Stimulated activated CD4-positive, alpha-beta T cell treated with anti-CD3 and anti-CD28 coated beads, Interleukin-4, amount 100 ng/mL, for 24 hours (primary cell): ENCODE measurements at regions not wholly inside any gene's neighbourhood (a gene's known extent, or its start where the extent isn't known, plus 50 kb on each side); places are given as distances from the start of the nearest gene placed in this dataset.
"Not testable (repeated sequence)": the region's sequence is repeated elsewhere in the genome, so short reads cannot be mapped to it uniquely, and the experiment has no call there.

Source experiments
- DNase-seq: peaks from one replicate; pipeline ENCODE4 v3.0.0-alpha.2; 2020

DNA sequence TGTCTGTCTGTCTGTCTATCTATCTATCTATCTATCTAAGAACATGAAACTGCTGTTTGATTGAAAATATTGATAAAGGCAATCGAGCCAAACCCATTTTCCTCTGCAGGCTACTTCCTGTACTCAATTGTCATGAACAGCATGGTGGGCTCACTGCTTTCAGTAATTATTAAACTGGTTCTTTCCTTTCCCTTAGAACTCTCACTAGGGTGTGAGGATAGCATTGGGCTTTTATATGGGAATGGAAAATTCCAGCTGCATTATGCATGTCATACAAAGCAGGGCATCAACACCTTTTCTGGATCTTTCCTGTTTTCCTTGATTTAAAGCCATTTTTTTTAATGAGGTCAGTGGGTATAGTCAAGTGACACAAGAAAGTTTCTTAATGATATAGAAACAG lies 161.0 kb upstream of the SYNCRIP start:
- DNase-seq: no peak

DNA sequence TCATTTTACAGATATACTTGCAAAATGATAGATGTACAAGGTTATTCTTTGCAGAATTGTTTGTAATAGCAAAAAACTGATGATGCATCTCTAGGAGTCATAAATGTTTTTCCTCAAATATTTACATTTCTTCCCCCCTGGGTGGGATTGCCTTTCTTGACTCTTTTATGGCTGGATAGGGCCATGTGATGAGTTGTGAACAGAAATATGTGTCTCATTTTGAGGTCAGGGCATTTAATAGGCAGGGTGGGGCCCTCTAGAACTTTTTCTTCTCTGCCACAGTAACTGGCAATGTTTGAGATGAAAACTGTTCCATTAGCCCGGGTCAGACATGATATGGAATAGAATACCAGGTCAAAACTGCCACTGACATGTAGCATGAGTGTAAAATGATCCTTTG lies 159.5 kb upstream of the SYNCRIP start:
- DNase-seq: no peak

DNA sequence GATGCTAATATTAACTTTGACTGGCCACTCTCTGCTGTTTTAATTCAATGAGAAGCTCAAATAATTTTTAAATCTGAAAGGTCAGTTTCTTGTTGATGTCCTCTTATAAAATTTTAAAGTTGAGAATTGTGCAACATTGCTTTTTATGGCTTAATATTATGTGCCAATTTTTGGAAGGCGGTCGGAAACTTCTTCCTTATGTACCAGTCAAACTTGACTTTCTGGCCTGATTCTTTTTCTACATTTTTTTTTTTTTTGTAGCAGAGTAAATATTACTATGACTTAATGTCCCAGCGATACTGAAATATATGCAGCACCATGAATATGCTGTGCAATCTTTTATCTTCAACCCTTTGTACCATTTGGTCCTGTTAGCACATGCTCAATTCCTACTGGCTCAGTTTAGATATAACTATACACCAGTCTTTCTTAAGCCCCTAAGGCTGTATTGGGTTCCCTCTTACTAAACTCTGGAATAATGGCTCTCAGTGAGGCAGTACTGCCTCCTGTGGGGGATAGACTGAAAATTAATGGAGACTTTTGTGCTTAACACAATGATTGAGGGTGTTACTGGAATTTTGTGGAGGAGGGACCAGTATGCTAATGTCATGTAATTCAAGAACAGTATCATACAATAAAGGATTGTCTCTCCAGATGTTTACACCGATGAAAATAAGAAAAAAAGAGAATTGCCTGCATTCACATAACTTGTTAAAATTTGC lies 156.4 kb upstream of the SYNCRIP start:
- no peak for DNase-seq

DNA sequence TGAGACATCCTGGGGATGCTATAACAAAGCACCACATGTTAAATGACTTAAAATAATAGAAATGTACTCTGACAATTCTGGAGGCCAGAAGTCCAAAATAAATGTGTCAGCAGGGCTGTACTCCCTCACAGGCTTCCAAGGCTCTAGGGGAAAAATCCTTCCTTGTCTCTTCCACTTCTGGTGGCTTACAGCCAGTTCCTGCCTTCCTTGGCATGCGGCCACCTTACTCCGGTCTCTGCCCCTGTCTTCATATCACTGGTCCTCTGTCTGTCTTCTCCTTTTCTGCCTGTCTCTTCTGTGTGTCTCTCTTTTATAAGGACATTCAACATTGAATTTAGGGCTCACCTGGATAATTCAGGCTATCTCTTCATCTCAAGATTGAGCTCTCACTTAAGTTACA lies 155.3 kb upstream of the SYNCRIP start:
- no peak for DNase-seq

DNA sequence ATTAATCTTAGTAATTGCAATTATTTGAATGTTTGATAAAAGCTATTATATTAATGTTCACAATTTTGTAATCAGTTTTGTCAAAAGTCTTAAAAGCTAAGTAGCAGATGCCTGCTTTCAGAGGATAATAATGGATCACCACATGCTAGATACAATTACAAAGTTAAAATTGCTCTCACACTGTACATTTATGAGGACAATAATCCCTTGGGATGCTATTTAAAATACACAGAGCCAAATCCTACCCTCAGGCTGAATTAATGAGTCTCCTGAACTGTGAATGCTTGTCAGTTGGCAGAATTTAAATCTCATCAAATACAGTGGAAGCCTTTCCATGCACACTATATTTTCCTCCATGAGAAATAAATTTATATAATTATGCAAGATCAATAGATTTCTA lies 153.3 kb upstream of the SYNCRIP start:
- DNase-seq: no peak

DNA sequence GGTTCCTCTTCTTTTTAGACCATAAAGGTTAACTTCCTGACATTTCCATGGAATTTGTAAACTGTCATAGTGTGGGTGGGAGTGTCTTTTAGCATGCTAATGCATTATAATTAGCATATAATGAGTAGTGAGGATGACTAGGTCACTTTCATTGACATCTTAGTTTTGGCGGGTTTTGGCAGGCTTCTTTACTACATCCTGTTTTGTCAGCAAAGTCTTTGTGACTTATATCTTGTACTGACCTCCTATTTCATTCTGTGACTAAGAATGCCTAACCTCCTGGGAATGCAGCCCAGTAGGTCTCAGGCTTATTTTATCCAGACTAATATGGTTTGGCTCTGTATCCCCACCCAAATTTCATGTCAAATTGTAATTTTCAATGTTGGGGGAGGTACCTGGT lies 149.6 kb upstream of the SYNCRIP start:
- no peak for DNase-seq

DNA sequence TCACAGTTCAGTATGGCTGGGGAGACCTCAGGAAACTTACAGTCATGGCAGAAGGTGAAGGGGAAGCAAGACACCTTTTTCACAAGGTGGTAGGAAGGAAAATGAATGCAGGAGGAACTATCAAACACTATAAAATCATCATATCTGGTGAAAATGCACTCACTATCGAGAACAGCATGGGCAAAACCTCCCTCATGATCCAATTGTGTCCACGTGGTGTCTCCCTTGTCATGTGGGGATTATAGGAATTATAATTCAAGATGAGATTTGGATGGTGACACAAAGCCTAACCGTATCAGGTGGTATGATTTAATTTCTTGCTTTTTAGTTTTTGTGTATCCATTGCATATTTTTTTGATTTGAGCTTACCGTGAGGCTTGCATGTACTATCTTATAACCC lies 133.2 kb upstream of the SYNCRIP start:
- no peak for DNase-seq

DNA sequence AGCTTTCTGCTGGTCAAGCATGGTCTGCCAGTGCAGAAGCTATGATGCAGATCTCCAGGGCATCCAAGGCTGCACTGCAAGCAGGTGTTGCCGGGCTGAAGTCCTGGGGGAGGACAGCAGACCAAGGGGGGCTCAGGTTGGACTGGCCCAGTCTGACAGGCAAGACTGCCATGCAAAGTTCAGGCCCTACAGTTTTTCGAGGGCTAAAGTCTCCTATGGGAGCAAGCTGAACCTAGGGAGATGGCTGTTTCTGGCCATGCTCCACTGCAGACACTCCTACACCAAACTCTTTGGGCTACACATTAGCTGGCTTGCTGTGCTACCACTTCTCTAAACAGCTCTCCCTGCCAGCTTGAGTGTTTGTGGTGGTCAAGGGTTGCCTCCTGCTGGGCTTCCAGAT lies 130.0 kb upstream of the SYNCRIP start:
- DNase-seq: no peak

DNA sequence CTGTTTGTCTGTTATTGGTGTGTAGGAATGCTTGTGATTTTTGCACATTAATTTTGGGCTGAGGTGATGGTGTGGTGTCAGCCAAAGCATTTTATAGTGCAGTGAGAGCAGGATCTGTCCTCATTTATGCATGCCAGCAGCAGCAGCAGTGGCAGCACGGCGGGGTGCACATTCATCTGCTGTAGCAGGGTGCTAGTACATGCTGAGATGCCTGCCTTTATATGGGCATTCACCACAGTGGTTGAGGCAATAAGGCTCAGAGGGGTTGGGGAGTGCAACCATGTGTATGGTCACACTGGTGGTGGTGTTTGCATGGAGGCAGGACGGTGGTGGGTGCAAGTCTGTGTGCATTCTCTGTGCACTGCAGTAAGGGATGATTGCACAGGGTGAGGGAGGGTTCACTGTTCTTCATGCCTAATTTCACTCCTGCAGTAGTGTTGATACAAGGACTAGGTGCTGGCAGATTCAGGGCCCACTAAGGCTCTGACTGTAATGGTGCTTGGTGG lies 129.3 kb upstream of the SYNCRIP start:
- no peak for DNase-seq

DNA sequence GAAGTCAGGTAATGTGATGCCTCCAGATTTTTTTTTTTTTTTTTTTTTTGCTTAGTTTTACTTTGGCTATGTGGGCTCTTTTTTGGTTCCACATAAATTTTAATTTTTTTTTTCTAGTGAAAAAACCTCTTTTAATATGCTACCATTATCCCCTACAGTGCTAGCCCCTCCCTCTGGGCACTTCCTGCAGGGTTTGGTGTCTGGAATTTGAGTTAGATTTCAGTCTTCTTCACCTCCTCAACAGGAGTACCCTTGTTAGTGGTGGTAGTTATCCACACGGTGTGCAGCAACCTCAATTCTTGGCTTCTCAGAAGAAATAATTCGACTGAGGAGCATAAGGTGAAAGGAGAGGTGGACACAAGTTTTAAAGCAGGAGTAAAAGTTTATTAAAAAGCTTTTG lies 128.8 kb upstream of the SYNCRIP start:
- no peak for DNase-seq

DNA sequence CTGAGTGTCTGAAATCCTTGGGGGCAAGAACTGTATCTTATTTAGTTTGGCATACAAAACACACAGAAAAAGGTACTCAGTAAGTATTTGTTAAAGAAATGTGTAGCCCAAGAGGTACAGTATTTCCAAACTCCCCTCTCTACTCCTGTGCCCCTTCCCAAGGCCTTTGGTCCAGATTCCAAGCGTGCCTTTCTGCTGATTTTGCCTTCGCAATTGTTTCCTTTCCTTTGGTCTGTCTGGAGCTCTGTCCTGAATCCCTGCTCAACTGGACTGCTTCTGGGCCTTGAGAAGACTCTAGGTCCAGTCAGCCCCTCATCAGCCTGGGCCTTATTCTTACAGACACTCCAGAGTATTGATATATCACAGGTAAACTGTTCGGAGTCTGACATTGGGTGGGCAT lies 122.2 kb upstream of the SYNCRIP start:
- DNase-seq: no peak

DNA sequence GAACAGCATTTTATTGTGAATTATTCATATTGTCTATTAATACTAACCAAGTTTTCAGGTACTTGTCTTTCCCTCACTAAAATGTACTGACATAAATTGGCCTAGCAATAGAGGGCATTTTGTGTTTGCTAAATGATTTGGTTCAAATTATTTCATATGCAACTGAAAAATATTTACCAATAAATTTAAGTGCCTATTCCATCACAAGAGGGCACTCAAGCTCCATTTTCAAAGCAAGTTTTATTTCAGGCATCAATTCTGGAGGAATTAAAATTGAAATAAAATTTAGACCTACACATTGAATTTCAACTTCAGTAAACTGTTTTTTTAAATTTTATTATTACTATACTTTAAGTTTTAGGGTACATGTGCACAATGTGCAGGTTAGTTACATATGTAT lies 114.3 kb upstream of the SYNCRIP start:
- DNase-seq: no peak

DNA sequence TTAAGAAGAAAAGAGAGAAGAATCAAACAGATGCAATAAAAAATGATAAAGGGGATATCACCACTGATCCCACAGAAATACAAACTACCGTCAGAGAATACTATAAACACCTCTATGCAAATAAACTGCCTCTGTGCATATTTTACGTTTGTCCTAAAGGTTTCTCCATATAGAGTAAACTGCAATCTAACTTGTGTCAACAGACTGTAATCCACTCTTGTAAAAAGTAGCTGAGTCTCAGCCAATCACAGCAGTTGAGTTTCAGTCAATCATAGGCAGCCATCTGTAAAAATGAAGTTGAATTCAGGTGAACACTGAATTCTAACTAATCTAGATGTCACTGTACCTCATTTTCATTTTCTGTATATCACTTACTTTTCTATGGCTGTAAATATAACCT lies 112.2 kb upstream of the SYNCRIP start:
- DNase-seq: no peak

DNA sequence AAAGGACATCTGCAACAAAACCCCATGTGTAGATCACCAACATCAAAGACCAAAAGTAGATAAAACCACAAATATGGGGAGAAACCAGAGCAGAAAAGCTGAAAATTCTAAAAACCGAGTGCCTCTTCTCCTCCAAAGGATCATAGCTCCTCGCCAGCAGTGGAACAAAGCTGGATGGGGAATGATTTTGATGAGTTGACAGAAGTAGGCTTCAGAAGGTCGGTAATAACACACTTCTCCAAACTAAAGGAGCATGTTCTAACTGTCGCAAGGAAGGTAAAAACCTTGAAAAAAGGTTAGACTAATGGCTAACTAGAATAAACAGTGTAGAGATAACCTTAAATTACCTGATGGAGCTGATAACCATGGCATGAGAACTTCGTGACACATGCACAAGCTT lies 109.9 kb upstream of the SYNCRIP start:
- DNase-seq: no peak

DNA sequence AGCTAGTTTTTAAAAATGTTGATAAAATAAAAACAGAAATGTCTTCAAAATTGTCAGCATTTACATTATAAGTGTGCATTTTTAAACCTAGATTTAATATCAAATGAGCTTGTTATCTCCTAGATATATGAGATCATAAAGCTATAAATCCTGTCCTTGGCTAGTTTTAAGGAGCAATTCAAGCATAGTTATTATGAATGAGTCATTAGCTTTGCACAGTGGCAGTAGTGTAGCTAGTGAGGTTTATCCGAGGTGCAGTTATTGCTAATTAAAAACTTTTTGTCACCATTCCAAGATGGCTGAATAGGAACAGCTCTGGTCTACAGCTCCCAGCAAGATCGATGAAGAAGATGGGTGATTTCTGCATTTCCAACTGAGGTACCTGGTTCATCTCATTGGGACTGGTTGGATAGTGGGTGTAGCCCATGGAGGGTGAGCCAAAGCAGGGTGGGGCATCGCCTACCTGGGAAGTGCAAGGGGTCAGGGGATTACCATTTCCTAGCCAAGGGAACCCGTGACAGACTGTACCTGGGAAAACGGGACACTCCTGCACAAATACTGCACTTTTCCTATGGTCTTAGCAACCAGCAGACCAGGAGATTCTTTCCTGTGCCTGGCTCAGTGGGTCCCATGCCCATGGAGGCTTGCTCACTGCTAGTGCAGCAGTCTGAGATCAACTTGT lies 108.8 kb upstream of the SYNCRIP start:
- DNase-seq: no peak

DNA sequence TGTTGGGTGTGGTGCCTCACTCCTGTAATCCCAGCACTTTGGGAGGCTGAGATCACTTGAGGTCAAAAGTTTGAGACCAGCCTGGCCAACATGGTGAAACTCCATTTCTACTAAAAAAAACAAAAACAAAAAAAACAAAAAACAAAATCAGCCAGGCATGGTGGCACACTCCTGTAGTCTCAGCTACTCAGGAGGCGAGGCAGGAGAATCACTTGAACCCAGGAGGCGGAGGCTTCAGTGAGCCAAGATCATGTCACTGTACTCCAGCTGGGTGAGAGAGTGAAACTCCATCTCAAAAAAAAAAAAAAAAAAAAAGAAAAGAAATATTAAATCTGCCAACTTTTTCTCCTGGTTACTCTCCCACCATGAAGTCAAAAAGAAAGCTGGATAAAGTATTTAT lies 107.5 kb upstream of the SYNCRIP start:
- DNase-seq: not testable (repeated sequence)

DNA sequence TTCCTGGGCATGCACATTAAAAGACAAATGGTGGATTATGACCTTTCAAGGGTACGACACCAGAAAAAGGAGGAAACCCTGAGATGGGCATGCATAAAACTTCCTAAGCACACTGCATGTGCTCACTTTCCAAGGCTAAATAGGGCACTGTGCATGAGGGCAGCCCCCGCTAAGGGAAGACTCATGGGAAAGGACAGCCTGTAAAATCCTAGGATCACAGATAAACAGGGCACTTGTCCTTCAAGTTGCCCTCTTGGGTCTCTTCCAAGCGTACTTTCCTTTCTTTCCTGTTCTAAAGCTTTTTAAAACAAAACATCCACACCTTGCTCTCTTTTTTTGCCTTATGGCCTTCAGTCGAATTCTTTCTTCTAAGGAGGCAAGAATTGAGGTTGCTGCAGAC lies 106.5 kb upstream of the SYNCRIP start:
- DNase-seq: no peak

DNA sequence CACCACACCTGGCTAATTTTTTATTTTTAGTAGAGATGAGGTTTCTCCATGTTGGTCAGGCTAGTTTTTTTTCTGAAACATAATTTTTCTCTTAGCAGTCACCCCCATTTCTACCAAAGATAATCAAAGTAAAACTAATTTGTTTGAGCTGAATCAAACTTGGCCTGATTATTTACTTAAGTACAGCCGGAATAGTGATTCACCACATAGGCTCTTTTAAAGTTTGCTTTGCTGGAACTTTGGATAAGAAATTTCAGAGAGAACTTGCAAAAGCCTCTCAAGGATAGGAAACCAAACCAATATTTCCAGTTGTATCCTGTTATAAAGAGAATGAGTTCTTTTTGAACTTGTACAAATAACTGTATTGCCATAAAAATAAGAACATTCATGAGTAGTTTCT lies 105.0 kb upstream of the SYNCRIP start:
- DNase-seq: no peak

DNA sequence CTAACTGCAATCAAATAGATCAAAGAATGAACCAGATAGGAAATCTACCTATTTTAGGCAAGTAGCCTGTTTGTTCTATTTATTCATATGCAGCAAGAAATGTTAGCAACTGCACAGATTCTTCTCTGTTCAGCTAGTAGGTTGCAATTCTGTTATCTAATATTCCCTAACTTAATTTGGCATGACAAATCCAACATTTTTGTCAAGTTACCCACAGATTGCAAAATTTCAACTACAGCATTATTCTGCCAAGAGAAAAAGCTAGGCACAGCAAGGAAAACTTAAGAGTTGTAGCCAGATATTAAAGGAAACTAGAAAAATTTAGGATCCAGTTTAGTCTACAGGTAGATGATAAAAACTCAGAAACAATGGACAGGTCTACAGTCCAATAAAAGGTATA lies 104.4 kb upstream of the SYNCRIP start:
- no peak for DNase-seq

DNA sequence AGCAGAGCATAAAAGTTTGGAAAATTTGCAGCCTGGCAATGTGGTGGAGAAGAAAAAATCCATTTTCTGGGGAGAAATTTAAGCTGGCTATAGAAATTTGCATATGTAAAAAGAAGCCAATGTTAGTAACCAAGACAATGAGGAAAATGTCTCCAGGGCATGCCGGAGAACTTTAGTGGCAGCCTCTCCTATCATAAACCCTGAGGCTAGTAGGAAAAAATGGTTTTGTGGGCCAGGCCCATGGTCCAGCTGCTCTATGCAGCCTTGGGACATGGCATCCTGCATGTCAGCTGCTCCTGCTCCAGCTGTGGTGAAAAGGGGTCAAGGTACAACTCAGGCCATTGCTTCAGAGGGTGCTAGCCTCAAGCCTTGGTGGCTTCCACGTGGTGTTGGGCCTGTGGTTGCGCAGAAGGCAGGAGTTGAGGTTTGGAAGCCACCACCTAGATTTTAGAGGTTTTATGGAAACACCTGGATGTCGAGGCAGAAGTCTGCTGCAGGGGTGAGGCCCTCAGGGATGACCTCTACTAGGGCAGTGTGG lies 101.8 kb upstream of the SYNCRIP start:
- DNase-seq: no peak

DNA sequence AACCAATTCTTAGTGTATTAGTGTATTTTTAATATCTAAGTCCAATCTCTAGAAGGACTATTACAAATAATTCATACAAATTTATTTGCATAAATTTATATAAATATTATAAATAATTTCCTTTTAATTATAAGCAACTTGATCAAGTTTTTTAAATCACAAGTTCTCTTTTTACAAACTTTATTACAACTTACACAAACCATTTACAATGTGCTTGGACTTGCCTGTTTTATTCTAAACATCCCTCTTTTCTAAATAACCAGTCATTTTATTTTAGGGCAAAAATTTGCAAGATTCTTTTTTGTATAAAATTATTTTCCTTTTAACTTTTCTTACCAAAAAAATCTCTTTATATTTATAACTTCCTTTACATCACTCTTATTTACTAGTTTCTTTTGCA lies 83.5 kb upstream of the SYNCRIP start:
- no peak for DNase-seq

DNA sequence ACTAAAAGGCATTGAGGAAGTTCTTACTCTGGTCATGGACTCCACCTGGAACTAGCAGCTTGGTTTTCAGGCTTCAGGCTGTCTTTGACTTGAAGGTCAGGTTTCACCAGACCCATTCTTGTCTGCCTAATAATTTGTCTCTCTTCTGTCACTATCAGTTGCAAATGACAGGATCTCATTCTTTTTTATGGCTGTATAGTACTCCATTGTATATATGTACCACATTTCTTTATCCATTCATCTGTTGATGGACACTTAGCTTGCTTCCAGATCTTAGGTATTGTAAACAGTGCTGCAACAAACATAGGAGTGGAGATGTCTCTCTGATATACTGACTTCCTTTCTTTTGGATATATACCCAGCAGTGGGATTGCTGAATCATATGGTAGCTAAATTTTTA lies 73.1 kb upstream of the SYNCRIP start:
- DNase-seq: no peak

DNA sequence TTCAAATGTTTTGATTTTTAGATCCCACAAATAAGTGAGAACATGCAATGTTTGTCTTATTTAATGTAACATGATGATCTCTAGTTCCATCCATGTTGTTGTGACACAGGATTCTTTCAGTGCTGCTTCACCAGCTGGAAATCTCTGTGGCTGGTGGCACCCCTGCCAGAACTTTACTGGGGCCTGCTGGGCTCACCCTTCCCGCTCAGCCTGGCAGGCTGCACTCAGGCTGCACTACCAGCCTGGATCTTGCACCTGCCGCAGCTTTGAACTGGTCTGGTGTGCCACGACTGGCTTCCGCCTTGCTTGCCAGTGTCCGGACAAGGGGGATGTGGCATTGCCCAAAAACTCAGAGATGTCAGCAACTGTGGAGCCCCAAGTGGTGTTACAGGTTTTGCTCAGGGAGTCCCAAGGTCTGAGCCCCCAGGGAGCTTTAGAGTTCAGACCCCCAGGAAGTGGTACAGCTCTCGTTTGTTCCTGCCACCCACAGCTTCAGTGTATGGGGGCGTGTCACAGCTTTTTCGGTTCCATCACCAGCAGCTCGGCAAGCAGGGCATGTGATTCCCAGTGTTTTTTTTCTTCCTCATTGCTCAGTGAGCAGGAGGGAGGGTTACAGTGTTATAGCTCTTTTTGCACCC lies 72.3 kb upstream of the SYNCRIP start:
- DNase-seq: no peak

DNA sequence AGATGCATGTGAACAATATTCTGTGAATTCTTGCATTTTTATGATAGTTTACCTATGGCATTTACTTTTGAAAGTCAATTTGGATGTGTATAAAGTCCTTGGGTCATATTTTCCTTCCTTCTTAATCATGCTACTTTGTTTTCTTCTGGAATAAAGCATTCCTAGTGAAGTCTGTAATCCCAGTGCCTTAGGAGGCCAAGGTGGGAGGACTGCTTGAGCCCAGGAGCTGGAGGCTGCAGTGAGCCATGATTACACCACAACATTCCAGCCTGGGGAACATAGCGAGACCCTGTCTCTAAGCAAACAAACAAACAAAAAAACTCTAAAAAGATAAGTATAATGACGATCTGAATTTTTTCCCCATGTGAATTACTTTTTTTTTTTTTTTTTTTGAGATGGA lies 69.7 kb upstream of the SYNCRIP start:
- DNase-seq: no peak
